A549 (cell line): ENCODE measurements at regions not wholly inside any gene's neighbourhood (a gene's known extent, or its start where the extent isn't known, plus 50 kb on each side); places are given as distances from the start of the nearest gene placed in this dataset.

Experiments
- ATAC-seq, 2 experiments: fragments of 200-7000 bp in 1 of 2; fragments of >200 bp in 1 of 2; cut with Nextera tagmentation in 1 of 2; cut with Tn5 transposase in 1 of 2; 3 replicates each; pipeline versions ENCODE4 v1.8.0 to v1.9.1; 2018 to 2020; ENCODE audit warnings: mild to moderate bottlenecking in 1 of 2, moderate library complexity in 1 of 2
- CTCF ChIA-PET: fragments of 300-600 bp; sonication (Branson Sonifier 250); formaldehyde crosslinking; extraction: SDS; loops from one replicate; lab custom pipeline; 2021; ENCODE audit warnings: antibody characterized with exemption, inconsistent platforms; lab: Yijun Ruan, JAX
- POLR2A ChIA-PET: fragments of 350-600 bp; formaldehyde crosslinking; extraction: SDS; loops from one replicate; lab custom pipeline; 2021; ENCODE audit warnings: antibody characterized with exemption, inconsistent platforms; lab: Yijun Ruan, JAX
- DNase-seq, 2 experiments: peaks; one replicate each; pipeline versions ENCODE4 v3.0.0 to v3.0.0-alpha.2; 2011 to 2016; ENCODE audit warnings: low read depth in 1 of 2, low spot score in 1 of 2
- FAIRE-seq: peaks from 2 replicates; lab custom pipeline; 2011; peaks lifted over from hg19 to GRCh38; lab: Jason Lieb, UNC
- H3K27ac ChIP-seq, 2 experiments: fragments of >200 bp; sonication (Bioruptor Twin); formaldehyde crosslinking; 3 replicates each; pipeline ENCODE4 v1.5.1; 2016 to 2017
- H3K4me1 ChIP-seq: fragments of >200 bp; sonication (Bioruptor Twin); formaldehyde crosslinking; 3 replicates; pipeline ENCODE4 v1.6.1; 2016
- H3K4me2 ChIP-seq: fragments of >200 bp; sonication (Bioruptor Twin); formaldehyde crosslinking; 3 replicates; pipeline ENCODE4 v1.6.1; 2016
- H3K4me3 ChIP-seq: fragments of >200 bp; sonication (Bioruptor Twin); formaldehyde crosslinking; 3 replicates; pipeline ENCODE4 v1.5.1; 2016
- H3K9me3 ChIP-seq: fragments of >200 bp; sonication (Bioruptor Twin); formaldehyde crosslinking; 3 replicates; pipeline ENCODE4 v1.6.1; 2016
- ATOH8 ChIP-seq: fragments of 250-450 bp; sonication (Bioruptor Pico); IDR thresholded peaks from 2 replicates; pipeline ENCODE4 v1.5.0; 2020; ENCODE audit warnings: low read depth, mild to moderate bottlenecking, moderate library complexity
- BCL3 ChIP-seq: fragments of >200 bp; sonication (Bioruptor Twin); formaldehyde crosslinking; IDR thresholded peaks from 3 replicates; pipeline ENCODE4 v1.6.1; 2016
- CHD2 ChIP-seq: fragments of 150-350 bp; IDR thresholded peaks from 2 replicates; pipeline ENCODE4 v1.6.1; 2014; ENCODE audit warnings: low read length; ENCODE audit not compliant: partially characterized antibody
- CTCF ChIP-seq: fragments of >200 bp; sonication (Bioruptor Twin); formaldehyde crosslinking; IDR thresholded peaks from 3 replicates; pipeline ENCODE4 v1.5.1; 2016
- E2F6 ChIP-seq: IDR thresholded peaks from 2 replicates; pipeline ENCODE4 v1.6.1; 2012; ENCODE audit warnings: low read depth, borderline replicate concordance
- EHMT2 ChIP-seq: fragments of 200-600 bp; sonication (generic); IDR thresholded peaks from 2 replicates; pipeline ENCODE4 v1.6.1; 2016; ENCODE audit warnings: antibody characterized with exemption, low read depth, mild to moderate bottlenecking, moderate library complexity
- FOXS1 ChIP-seq: fragments of 250-450 bp; sonication (Bioruptor Pico); IDR thresholded peaks from 2 replicates; pipeline ENCODE4 v1.5.0; 2020; ENCODE audit warnings: mild to moderate bottlenecking, moderate library complexity
- JUN ChIP-seq, 2 experiments: fragments of >200 bp; sonication (Bioruptor Twin); formaldehyde crosslinking; IDR thresholded peaks; 2 replicates in 1 of 2; 3 replicates in 1 of 2; pipeline ENCODE4 v1.6.1; 2016 to 2017
- JUNB ChIP-seq: fragments of >200 bp; sonication (Bioruptor Twin); formaldehyde crosslinking; IDR thresholded peaks from 2 replicates; pipeline ENCODE4 v1.6.1; 2016
- MYC ChIP-seq: IDR thresholded peaks from 2 replicates; pipeline ENCODE4 v1.6.1; 2012; ENCODE audit warnings: mild to moderate bottlenecking, inconsistent platforms, low read length, improper control_type of control experiment, borderline replicate concordance
- NFE2L2 ChIP-seq: fragments of 150-350 bp; conservative IDR thresholded peaks from 2 replicates; pipeline ENCODE4 v1.6.1; 2014; ENCODE audit warnings: low read length
- NR3C1 ChIP-seq: fragments of >200 bp; sonication (Bioruptor Twin); formaldehyde crosslinking; IDR thresholded peaks from 3 replicates; pipeline ENCODE4 v1.6.1; 2017
- POLR2AphosphoS2 ChIP-seq: conservative IDR thresholded peaks from 2 replicates; pipeline ENCODE4 v1.6.1; 2012; ENCODE audit warnings: low read length, improper control_type of control experiment, inconsistent platforms
- RAD21 ChIP-seq, 2 experiments: fragments of >200 bp in 1 of 2; sonication (Bioruptor Twin) in 1 of 2; formaldehyde crosslinking in 1 of 2; IDR thresholded peaks in 1 of 2; conservative IDR thresholded peaks in 1 of 2; 2 replicates in 1 of 2; 3 replicates in 1 of 2; pipeline ENCODE4 v1.6.1; 2012 to 2018; ENCODE audit warnings: inconsistent platforms in 1 of 2
- RCOR1 ChIP-seq: fragments of 150-350 bp; IDR thresholded peaks from 2 replicates; pipeline ENCODE4 v1.6.1; 2014; ENCODE audit warnings: antibody characterized with exemption, low read length, low read depth
- REST ChIP-seq: fragments of 200-600 bp; sonication (generic); IDR thresholded peaks from 2 replicates; pipeline ENCODE4 v1.6.1; 2016; ENCODE audit warnings: antibody characterized with exemption, mild to moderate bottlenecking, moderate library complexity
- SMC3 ChIP-seq: fragments of >200 bp; sonication (Bioruptor Twin); formaldehyde crosslinking; IDR thresholded peaks from 3 replicates; pipeline ENCODE4 v1.6.1; 2018; ENCODE audit warnings: inconsistent platforms
- ZFP36 ChIP-seq: fragments of 450-650 bp; IDR thresholded peaks from 2 replicates; pipeline ENCODE4 v1.6.1; 2014; ENCODE audit warnings: borderline replicate concordance; ENCODE audit not compliant: partially characterized antibody
- WGBS: methylation state at CpG from one replicate; pipeline ENCODE4 v1.1.6; 2017; ENCODE audit errors: missing lambda C conversion rate; 5-methylcytosine and 5-hydroxymethylcytosine counted together
- TF ChIP-seq, protein P1 (sequence below): fragments of 450-650 bp; IDR thresholded peaks from 2 replicates; pipeline ENCODE4 v1.6.1; 2014; ENCODE audit warnings: antibody characterized with exemption

DNA sequence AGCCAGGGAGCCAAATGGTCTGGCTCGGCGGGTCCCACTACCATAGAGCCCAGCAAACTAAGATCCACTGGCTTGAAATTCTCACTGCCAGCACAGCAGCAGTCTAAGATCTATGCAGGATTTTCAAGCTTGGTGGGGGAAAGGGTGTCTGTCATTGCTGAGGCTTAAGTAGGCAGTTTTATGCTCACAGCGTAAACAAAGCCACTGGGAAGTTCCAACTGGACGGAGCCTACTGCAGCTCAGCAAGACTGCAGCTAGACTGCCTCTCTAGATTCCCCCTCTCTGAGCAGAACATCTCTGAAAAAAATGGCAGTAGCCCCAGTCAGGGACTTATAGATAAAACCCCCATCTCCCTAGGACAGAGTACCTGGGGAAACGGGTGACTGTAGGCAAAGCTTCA, 277.6 kb upstream of the PHF14 start:
- no peak for ATAC-seq

More for the DNA sequence above, 277.6 kb upstream of the PHF14 start:
- Histone ChIP-seq H3K4me3 (no peak overlapping the region), H3K9me3 (no peaks in the 10 kb centered on the region), H3K4me1 (no peaks in the 10 kb centered on the region), H3K27ac (no peak overlapping the region)
- no peak for DNase-seq
- CTCF ChIA-PET = interaction anchor here (0.7 kb wide), 1 partner anchor 1650 kb away, joined by 3 read pairs; no protein-coding TSS in a partner anchor
- TF ChIP-seq POLR2AphosphoS2 = no peak
- no peak for TF ChIP-seq E2F6
- TF ChIP-seq NFE2L2 = no peak
- TF ChIP-seq EHMT2 = no peak
- TF ChIP-seq, protein P1, sequence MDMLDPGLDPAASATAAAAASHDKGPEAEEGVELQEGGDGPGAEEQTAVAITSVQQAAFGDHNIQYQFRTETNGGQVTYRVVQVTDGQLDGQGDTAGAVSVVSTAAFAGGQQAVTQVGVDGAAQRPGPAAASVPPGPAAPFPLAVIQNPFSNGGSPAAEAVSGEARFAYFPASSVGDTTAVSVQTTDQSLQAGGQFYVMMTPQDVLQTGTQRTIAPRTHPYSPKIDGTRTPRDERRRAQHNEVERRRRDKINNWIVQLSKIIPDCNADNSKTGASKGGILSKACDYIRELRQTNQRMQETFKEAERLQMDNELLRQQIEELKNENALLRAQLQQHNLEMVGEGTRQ = no peak
- no peak for TF ChIP-seq CHD2
- TF ChIP-seq JUN (IDR thresholded peaks at IDR 0.05) = no peak
- no peak for TF ChIP-seq SMC3
- no peak for TF ChIP-seq RCOR1
- no peak for TF ChIP-seq REST
- no peak for TF ChIP-seq JUNB
- TF ChIP-seq BCL3 = no peak
- TF ChIP-seq NR3C1 = no peak
- TF ChIP-seq FOXS1 (CRISPR knock-in tag) = no peak
- TF ChIP-seq ATOH8 = no peak
- no peak for TF ChIP-seq ZFP36
- no peak for TF ChIP-seq MYC
- no peak for TF ChIP-seq CTCF
- no peak for TF ChIP-seq RAD21 (conservative IDR thresholded peaks at IDR 0.05 in 1 of 2, IDR thresholded peaks at IDR 0.05 in 1 of 2)
- TF ChIP-seq, all 56 proteins: peak for 0
- no peak for FAIRE-seq
- POLR2A ChIA-PET = no interaction called here
- 31% methylated on average over 3 of the region's 5 CpGs for WGBS
- no peak overlapping the region for H3K4me2 ChIP-seq
